HT-29 (cell line): ENCODE measurements at regions not wholly inside any gene's neighbourhood (a gene's known extent, or its start where the extent isn't known, plus 50 kb on each side); places are given as distances from the start of the nearest gene placed in this dataset.

ENCODE experiments used
- DNase-seq: peaks from one replicate; pipeline ENCODE4 v3.0.0-alpha.2; 2015; ENCODE audit warnings: low spot score

GRCh38 chr3:160130071-160130470, 95.2 kb upstream of the C3orf80 start:
- DNase-seq, result no peak

GRCh38 chr3:160130950-160131349, 94.3 kb upstream of the C3orf80 start:
- DNase-seq, result no peak

DNA sequence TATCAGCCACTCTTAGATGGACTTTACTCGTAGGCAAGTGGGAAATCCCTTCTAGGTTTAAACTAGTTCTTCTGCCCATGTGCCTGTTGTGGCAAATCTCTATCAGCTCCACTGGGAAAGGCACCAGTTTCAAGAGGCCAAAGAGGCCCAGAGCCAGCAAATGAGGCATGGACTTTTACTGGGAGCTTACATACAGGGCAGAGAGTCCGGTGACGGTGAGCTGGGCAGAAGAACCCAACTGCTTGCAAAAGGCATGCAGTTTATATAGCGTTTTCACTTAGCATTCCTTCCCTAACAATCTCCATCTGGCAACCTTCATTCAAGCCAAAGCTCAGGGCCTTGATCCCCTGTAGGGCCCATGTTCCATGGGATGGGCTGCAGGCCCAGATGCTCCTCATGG, 93.0 kb upstream of the C3orf80 start:
- no peak for DNase-seq

DNA sequence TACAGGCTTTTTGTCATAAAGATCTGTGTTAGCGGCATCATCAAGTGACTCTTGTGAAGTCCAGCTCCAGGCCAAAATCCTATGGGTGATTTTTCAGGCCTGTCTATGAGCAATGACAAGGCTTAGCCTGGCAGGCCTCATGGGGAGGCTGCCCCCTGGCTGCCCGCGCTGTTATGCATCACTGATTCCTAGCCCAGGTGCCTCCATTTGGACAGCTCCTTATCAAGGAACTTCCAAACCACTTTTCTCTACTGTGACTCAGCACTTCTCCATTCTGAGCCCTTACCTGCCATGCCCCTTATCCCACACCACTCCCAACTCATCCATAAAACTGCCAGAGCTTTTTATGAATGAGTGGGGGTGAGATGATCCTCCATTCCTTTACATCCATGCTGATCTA, 91.5 kb upstream of the C3orf80 start:
- peak; percentile 54 for DNase-seq

DNA sequence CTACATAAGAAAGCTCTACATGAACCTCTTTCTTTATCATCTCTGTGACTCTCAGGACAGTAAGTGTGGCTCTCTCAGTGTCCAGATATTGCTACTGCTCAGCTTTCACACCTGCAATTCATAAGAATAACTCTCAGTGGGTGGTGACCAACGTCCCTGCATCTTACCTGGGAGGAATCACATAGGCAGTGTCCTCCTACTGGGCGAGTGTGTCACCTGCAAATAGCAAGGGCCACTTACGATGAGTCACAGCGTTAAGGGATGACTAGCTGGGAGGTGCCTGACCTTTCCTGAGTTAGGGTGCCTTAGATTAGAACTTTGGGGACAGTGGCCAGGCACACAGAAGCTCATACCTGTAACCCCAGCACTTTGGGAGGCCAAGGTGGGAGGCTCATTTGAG, 90.8 kb upstream of the C3orf80 start:
- peak; percentile 50 for DNase-seq

DNA sequence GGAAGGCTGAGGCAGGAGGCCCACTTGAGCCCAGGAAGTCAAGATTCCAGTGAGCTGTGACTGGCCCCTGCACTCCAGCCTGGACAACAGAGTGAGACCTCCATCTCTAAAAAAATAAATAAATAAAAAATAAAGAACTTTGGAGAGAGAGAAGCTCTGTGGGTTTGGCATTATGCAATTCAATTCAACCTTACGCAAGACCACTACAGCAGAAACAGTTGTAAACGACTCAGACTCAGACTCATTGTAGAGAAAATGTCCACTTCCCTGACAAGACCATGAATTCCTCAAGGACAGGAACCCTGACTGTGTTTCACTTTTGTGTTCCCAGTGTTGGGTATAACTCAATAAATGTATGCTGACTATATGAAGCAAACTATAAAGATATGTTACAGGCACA, 90.3 kb upstream of the C3orf80 start:
- DNase-seq, result no peak

- no peak for DNase-seq
Measured at GRCh38 chr3:160135851-160136250, 89.4 kb upstream of the C3orf80 start.

GRCh38 chr3:160136421-160136820, 88.8 kb upstream of the C3orf80 start:
- DNase-seq, result no peak

DNA sequence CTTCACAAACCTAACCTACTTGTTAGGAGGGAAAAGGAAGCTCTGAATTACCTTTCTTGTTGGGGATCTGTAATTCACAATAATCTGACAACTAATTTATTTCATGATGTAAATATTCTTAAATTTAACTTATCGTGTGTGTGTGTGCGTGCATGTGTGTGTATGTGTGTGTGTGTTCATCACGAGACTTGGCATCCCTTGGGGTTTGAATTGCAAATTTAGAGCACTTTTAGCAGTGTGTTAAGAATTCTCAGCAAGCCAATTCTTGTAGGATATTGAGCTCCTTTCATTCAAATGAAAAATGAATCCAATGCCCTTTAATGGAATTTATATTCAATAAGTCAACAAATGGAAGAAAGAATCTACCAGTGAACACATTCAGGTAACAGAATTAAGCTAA, 85.9 kb upstream of the C3orf80 start:
- no peak for DNase-seq

GRCh38 chr3:160140756-160141155, 84.5 kb upstream of the C3orf80 start:
- no peak for DNase-seq

DNA sequence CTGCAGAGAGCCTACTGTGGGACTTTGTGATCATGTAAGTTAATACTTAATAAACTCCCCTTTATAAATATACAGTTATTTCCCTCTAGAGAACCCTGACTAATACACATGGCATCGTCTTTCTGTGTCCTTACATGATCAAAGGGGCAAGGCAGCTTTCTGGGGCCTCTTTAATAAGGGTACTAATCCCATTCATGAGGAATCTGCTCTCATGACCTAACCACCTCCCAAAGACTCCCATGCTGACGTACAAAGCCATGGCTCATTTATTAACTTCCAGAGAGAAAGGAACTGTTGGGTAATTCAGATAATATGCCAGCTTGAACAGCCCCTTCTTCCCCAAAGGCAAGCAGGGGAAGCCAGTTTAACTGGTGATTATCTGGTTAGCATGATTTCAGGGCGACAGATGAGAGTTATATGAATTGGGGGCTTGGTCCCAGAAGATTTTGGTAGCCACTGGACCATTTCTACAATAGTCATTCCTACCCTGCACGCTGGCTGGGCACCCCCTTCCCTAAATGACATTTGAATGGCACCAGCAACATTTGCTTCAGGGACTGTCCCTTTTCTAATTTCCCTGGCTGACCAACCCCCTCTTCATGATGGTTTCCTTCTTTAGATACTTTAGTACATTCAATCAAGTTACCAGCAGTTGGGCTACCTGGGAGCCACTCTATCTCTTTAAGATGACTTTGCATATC, 83.6 kb upstream of the C3orf80 start:
- no peak for DNase-seq

DNA sequence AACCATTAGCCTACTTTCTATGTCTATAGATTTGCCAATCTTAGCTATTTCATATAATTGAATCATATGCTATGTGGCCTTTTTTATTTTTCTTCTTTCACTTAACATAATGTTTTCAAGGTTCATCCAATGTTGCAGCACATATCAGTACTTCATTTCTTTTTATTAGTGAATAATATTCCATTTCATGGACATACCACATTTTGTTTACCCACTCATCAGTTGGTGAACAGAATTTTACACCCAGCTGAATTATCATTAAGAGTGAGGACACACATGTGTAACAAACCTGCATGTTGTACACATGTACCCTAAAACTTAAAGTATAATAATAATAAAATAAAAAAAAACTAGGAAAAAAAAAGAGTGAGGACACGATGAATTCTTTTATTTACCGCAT, 81.7 kb upstream of the C3orf80 start:
- DNase-seq, result no peak

DNA sequence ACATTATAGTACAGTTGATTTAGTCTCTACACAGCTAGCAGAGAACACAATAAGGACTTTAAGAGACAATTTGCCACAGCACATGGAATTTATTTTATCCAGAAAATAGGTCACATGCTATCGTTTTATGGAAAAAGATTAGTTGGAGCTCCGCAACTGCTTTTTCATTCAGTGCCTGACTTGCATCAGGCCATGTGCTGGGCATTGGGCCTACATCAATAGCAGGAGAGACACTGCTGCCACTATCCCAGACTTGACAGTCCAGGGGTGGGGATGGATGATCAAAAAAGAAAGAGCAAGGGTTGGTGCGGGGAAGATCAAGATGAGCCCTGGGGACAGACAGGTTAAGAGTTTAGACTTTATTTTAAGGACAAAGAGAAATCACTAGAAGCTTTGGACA, 75.2 kb upstream of the C3orf80 start:
- DNase-seq, result no peak

DNA sequence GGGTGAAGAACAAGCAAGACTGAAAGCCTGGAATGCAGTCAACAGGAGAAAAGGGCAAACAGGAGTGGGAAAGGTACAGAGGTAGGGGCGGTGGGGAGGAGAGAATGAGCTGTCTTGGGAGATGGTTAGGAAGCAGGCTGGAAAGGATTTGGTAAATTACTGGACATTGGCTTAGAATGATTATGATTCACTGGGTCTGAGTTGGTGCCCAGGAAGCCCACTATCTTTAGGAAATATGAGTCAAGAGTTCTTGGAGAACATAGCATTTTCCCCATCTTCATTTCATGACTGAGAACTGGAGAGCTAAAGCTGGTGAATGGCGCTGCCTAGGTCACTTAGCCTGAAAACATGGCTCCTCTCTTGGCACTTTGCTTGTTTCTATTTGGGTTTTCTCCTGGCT, 74.7 kb upstream of the C3orf80 start:
- DNase-seq, result no peak

DNA sequence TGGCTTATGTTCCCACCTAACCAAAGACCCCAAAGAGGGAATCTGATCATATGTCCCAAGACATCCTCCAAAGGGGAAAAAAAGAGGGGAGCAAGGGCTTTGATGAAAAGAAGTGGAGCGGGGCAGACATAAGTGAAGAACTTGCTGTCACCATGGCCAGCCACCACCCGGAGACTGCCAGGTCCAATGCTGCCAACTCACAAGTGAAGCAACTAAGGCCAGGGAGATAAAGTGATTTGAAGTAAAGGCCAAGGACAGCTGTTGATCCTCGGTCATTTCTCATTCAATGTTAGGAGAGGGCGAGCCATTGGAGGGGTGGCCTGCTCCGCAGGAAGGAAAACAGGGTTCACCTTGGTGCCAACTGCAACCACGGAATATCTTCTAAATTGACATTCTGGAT, 72.6 kb upstream of the C3orf80 start:
- DNase-seq, result no peak

- no peak for DNase-seq
Measured at GRCh38 chr3:160154033-160154432, 71.2 kb upstream of the C3orf80 start.

DNA sequence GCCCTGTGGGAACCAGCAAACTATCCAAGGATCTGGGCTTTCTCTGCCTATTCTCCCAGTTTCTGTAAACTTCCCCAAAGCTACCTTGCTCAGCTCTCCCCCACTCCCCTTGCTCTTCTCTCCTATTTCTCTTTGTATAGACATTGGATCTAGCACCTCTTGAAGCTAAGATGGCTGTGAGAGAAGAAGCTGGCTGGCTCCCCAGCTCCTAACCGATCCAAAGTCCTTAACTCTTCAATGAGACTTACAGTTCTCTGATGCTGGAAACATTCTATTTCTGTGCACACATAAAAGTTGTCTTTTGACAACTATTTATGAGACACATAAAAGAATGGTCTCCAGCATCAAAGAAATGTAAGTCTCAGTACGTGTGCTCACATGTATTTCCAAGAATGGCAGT, 70.6 kb upstream of the C3orf80 start:
- no peak for DNase-seq

DNA sequence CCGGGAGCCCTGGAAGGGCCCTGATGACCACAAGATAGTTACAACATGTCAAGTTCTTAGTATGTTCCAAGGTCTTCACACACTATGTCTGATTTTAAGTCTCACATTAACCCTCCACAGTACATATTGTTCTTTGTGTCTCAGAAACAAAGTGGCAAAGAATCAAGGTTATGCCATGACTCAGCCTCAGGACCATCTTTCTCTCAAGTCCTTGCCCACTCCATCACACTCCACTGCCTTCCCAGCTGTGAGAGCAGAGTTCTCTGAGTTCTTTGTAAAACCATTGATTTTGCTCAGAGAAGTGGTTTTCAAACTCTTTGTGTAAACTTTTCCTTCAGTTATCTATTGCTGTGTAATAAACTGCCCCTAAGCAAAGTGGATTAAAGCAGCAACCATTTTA, 67.9 kb upstream of the C3orf80 start:
- no peak for DNase-seq

GRCh38 chr3:160159341-160159740, 65.9 kb upstream of the C3orf80 start:
- no peak for DNase-seq

GRCh38 chr3:160159806-160160205, 65.4 kb upstream of the C3orf80 start:
- no peak for DNase-seq

DNA sequence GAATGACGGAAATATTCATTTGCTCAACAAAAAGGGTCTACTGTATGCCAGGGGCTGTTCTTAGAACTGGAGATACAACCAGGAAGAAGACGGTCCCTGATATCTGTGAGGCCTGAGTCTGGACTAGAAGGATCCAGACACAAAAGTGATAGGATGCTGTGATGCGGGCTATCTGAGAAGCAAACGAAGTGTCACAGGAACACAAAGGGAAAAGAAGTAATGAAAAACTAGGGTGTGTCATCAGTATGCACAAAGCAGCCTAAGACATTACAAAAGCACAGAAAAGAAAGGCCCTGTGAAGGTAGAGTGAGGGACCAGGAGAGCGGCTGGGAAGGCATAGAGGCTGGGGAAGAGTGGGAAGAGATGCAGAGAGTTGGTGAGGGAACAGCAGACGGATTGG, 63.3 kb upstream of the C3orf80 start:
- no peak for DNase-seq

GRCh38 chr3:160162440-160162839, 62.8 kb upstream of the C3orf80 start:
- DNase-seq, result no peak

DNA sequence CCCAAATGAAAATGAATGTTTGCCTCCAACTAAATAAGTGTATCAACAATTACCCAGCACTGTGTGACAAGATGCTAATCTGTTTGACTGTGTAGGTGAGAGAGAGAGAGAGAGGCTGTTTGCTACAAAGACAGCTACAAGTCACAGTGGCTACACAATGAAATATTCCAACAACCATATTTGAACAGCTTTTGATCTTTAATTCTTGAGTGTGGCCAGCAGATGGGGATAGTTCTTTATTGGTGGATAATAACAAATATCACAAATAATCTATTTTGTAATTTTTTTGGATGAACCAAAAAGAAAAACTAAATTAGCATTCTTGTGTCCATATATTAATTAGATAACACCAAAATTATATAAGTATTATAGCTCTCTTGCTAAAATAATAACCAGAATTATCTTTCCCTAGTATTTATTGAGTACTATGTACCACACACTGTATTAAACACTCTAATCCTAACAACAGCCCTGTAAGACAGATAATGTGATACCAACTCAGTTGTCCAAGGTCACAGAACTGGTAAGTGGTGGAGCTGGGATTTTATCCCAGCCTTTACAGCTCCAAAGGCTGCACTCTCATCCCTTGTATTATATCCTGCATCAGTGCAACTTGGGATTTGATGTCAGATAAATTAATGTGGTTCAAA, 61.9 kb upstream of the C3orf80 start:
- DNase-seq, result peak; percentile 47

GRCh38 chr3:160168246-160168645, 57.0 kb upstream of the C3orf80 start:
- DNase-seq, result no peak
